Glutamatergic neuron (in vitro differentiated cells): ENCODE measurements at regions not wholly inside any gene's neighbourhood (a gene's known extent, or its start where the extent isn't known, plus 50 kb on each side); places are given as distances from the start of the nearest gene placed in this dataset.
"Not testable (repeated sequence)": the region's sequence is repeated elsewhere in the genome, so short reads cannot be mapped to it uniquely, and the experiment has no call there.

Experiments used
- DNase-seq: peaks from one replicate; pipeline ENCODE4 v3.0.0; 2022
- H3K27ac Mint-ChIP-seq: one replicate; pipeline ENCODE4 v1.8.0; 2020; ENCODE audit warnings: mild to moderate bottlenecking, mixed read lengths, inconsistent platforms; ENCODE audit not compliant: unreplicated experiment
- H3K27me3 Mint-ChIP-seq: one replicate; pipeline ENCODE4 v1.8.0; 2020; ENCODE audit warnings: mild to moderate bottlenecking, moderate library complexity, mixed read lengths, inconsistent platforms; ENCODE audit not compliant: unreplicated experiment
- H3K36me3 Mint-ChIP-seq: one replicate; pipeline ENCODE4 v1.8.0; 2020; ENCODE audit warnings: mild to moderate bottlenecking, mixed read lengths, inconsistent platforms; ENCODE audit not compliant: unreplicated experiment
- H3K4me1 Mint-ChIP-seq: one replicate; pipeline ENCODE4 v1.8.0; 2020; ENCODE audit warnings: mild to moderate bottlenecking, low read depth, mixed read lengths, inconsistent platforms; ENCODE audit not compliant: unreplicated experiment
- H3K4me3 Mint-ChIP-seq: one replicate; pipeline ENCODE4 v1.8.0; 2020; ENCODE audit warnings: mild to moderate bottlenecking, mixed read lengths, inconsistent platforms; ENCODE audit not compliant: unreplicated experiment
- H3K9me3 Mint-ChIP-seq: one replicate; pipeline ENCODE4 v1.8.0; 2020; ENCODE audit warnings: mild to moderate bottlenecking, moderate library complexity, mixed read lengths, inconsistent platforms; ENCODE audit not compliant: unreplicated experiment
- TF ChIP-seq, protein P1 (sequence below): fragments of 200-600 bp; sonication (generic); IDR thresholded peaks from one replicate; pipeline ENCODE4 v1.5.0; 2021; ENCODE audit not compliant: partially characterized antibody, unreplicated experiment

- Mint-ChIP-seq H3K9me3 (peaks cover 4% of the 10 kb centered on the region), H3K4me3 (no peak overlapping the region), H3K4me1 (no peaks in the 10 kb centered on the region), H3K36me3 (no peaks in the 10 kb centered on the region), H3K27me3 (no peaks in the 10 kb centered on the region), H3K27ac (no peak overlapping the region)
- TF ChIP-seq, protein P1, sequence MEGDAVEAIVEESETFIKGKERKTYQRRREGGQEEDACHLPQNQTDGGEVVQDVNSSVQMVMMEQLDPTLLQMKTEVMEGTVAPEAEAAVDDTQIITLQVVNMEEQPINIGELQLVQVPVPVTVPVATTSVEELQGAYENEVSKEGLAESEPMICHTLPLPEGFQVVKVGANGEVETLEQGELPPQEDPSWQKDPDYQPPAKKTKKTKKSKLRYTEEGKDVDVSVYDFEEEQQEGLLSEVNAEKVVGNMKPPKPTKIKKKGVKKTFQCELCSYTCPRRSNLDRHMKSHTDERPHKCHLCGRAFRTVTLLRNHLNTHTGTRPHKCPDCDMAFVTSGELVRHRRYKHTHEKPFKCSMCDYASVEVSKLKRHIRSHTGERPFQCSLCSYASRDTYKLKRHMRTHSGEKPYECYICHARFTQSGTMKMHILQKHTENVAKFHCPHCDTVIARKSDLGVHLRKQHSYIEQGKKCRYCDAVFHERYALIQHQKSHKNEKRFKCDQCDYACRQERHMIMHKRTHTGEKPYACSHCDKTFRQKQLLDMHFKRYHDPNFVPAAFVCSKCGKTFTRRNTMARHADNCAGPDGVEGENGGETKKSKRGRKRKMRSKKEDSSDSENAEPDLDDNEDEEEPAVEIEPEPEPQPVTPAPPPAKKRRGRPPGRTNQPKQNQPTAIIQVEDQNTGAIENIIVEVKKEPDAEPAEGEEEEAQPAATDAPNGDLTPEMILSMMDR, result no peak
- DNase-seq, result no peak
Observed at GRCh38 chr4:134490863-134491262, 289.3 kb upstream of the PABPC4L start.

DNA sequence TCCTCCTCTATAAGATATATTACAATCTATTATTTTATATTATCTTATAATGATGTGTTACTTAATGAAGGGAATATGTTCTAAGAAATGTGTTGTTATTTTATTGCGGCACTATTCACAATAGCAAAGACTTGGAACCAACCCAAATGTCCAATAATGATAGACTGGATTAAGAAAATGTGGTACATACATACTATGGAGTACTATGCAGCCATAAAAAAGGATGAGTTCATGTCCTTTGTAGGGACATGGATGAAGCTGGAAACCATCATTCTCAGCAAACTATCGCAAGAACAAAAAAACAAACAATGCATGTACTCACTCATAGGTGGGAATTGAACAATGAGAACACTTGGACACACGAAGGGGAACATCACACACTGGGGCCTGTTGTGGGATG, 281.9 kb upstream of the PABPC4L start:
- H3K27me3 Mint-ChIP-seq, H3K27ac Mint-ChIP-seq, H3K4me1 Mint-ChIP-seq, DNase-seq, H3K36me3 Mint-ChIP-seq, H3K4me3 Mint-ChIP-seq, H3K9me3 Mint-ChIP-seq: not testable (repeated sequence)

- H3K36me3 Mint-ChIP-seq, result no peaks in the 10 kb centered on the region
- no peaks in the 10 kb centered on the region for H3K27me3 Mint-ChIP-seq
- DNase-seq, result no peak
- H3K9me3 Mint-ChIP-seq, result no peaks in the 10 kb centered on the region
- no peak overlapping the region for H3K4me3 Mint-ChIP-seq
- TF ChIP-seq, protein P1, result no peak
- no peaks in the 10 kb centered on the region for H3K4me1 Mint-ChIP-seq
- H3K27ac Mint-ChIP-seq, result no peak overlapping the region
Observed at GRCh38 chr4:134471569-134471968, 270.0 kb upstream of the PABPC4L start.

DNA sequence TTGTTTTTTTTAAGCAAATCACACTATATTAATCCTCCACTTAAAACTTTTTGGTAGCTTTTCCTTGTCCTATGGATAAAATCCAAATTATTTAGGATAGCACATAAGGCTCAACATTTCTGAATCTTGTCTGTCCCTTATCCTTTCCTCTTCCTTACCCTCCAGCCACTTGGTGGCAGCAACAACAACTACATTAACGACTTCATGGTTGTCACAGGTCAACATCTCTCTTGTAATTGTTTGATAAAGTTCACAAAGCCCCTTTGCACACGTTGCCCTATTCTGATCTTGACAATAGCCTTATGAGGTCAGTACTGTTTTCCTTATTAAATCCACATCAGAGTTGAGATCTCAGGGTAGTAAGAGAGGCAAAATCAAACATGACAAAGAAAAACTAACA, 269.0 kb upstream of the PABPC4L start:
- H3K36me3 Mint-ChIP-seq, result no peaks in the 10 kb centered on the region
- H3K9me3 Mint-ChIP-seq, result no peaks in the 10 kb centered on the region
- H3K27me3 Mint-ChIP-seq, result no peaks in the 10 kb centered on the region
- DNase-seq, result peak; percentile 18
- H3K4me3 Mint-ChIP-seq, result no peak overlapping the region
- H3K4me1 Mint-ChIP-seq, result no peaks in the 10 kb centered on the region
- H3K27ac Mint-ChIP-seq, result no peak overlapping the region
- TF ChIP-seq, protein P1, result peak; percentile 27

- peak; percentile 17 for DNase-seq
- H3K27ac Mint-ChIP-seq, result no peak overlapping the region
- H3K4me3 Mint-ChIP-seq, result no peak overlapping the region
- no peaks in the 10 kb centered on the region for H3K9me3 Mint-ChIP-seq
- TF ChIP-seq, protein P1, result no peak
- peaks cover 2% of the 10 kb centered on the region for H3K27me3 Mint-ChIP-seq
- H3K36me3 Mint-ChIP-seq, result no peaks in the 10 kb centered on the region
- no peaks in the 10 kb centered on the region for H3K4me1 Mint-ChIP-seq
Observed at GRCh38 chr4:134465417-134465816, 263.8 kb upstream of the PABPC4L start.

GRCh38 chr4:134463771-134464170, 262.2 kb upstream of the PABPC4L start:
- Mint-ChIP-seq H3K4me3 (no peak overlapping the region), H3K4me1 (no peaks in the 10 kb centered on the region), H3K9me3 (no peaks in the 10 kb centered on the region), H3K27ac (no peak overlapping the region), H3K27me3 (peaks cover 2% of the 10 kb centered on the region), H3K36me3 (peaks cover 4% of the 10 kb centered on the region)
- TF ChIP-seq, protein P1, result no peak
- no peak for DNase-seq
